Breast epithelium (tissue), 3 donors: ENCODE measurements at regions not wholly inside any gene's neighbourhood (a gene's known extent, or its start where the extent isn't known, plus 50 kb on each side); places are given as distances from the start of the nearest gene placed in this dataset.

Source experiments
- CTCF ChIP-seq, 3 donors: fragments of 450-650 bp; IDR thresholded peaks; one replicate each; pipeline ENCODE4 v1.5.1; 2016 to 2017; ENCODE audit warnings: antibody characterized with exemption in 3 of 3, mild to moderate bottlenecking in 3 of 3, moderate library complexity in 3 of 3
- POLR2A ChIP-seq: fragments of 450-650 bp; IDR thresholded peaks from one replicate; pipeline ENCODE4 v1.6.1; 2016; ENCODE audit warnings: antibody characterized with exemption, mild to moderate bottlenecking, moderate library complexity

- TF ChIP-seq CTCF (IDR thresholded peaks at IDR 0.05) (no peak), POLR2A (no peak)
These were observed 127.5 kb upstream of the WSCD1 start for GRCh38 chr17:5942687-5943086.
